Mucosa of descending colon (tissue), 3 donors: ENCODE measurements at regions not wholly inside any gene's neighbourhood (a gene's known extent, or its start where the extent isn't known, plus 50 kb on each side); places are given as distances from the start of the nearest gene placed in this dataset.

Experiments
- ATAC-seq: fragments of 200-7000 bp; cut with Tn5 transposase; one replicate; pipeline ENCODE4 v1.9.1; 2020; ENCODE audit warnings: mild to moderate bottlenecking, moderate library complexity
- DNase-seq, 3 donors: peaks; one replicate each; pipeline ENCODE4 v3.0.0-alpha.2; 2020
- H3K36me3 ChIP-seq: fragments of 200-600 bp; one replicate; pipeline ENCODE4 v1.8.0; 2021; ENCODE audit warnings: low read depth, mild to moderate bottlenecking
- H3K4me1 ChIP-seq: fragments of 200-600 bp; one replicate; pipeline ENCODE4 v1.8.0; 2021; ENCODE audit warnings: low read depth, mild to moderate bottlenecking
- H3K4me3 ChIP-seq: fragments of 200-600 bp; one replicate; pipeline ENCODE4 v1.8.0; 2021; ENCODE audit warnings: mild to moderate bottlenecking
- H3K9me3 ChIP-seq: fragments of 200-600 bp; one replicate; pipeline ENCODE4 v1.8.0; 2021; ENCODE audit warnings: mild to moderate bottlenecking
- CTCF ChIP-seq: fragments of 200-600 bp; IDR thresholded peaks from one replicate; pipeline ENCODE4 v1.8.0; 2022; ENCODE audit warnings: antibody characterized with exemption, mild to moderate bottlenecking
- intact Hi-C, 2 donors: fragments of 100-400 bp; cut with DNase I in 1 of 2; cut with micrococcal nuclease in 1 of 2; formaldehyde crosslinking; loops; one replicate each; pipeline versions ENCODE4 v1.11.0 to v1.11.1; 2022; cut with DNase I, micrococcal nuclease
- donor health status: DM: no; HTN: no; CAD: no; lungs with moderate emphysema.
- donor health status: DM: no; HTN: no; CAD: no.
- donor health status: DM: no; HTN: yes; CAD: no.

GRCh38 chr15:77720655-77721054 is 87.9 kb upstream of the LINGO1 start:
- no peak for DNase-seq
- no peak for TF ChIP-seq CTCF
- Histone ChIP-seq H3K9me3 (no peaks in the 10 kb centered on the region), H3K36me3 (no peaks in the 10 kb centered on the region), H3K4me3 (no peak overlapping the region), H3K4me1 (no peaks in the 10 kb centered on the region)
- ATAC-seq, result no peak
- intact Hi-C loops, result no loop called here

GRCh38 chr15:77720173-77720572 is 87.5 kb upstream of the LINGO1 start:
- no peaks in the 10 kb centered on the region for H3K36me3 ChIP-seq
- ATAC-seq, result no peak
- no peak overlapping the region for H3K4me3 ChIP-seq
- no peaks in the 10 kb centered on the region for H3K4me1 ChIP-seq
- intact Hi-C loops, result no loop called here
- no peak for TF ChIP-seq CTCF
- H3K9me3 ChIP-seq, result no peaks in the 10 kb centered on the region
- peak in 1 of 3 donors; percentile 44 for DNase-seq

GRCh38 chr15:77719450-77719849 is 86.7 kb upstream of the LINGO1 start:
- no peak for DNase-seq

GRCh38 chr15:77717333-77717990 is 84.8 kb upstream of the LINGO1 start:
- Histone ChIP-seq H3K9me3 (no peaks in the 10 kb centered on the region), H3K36me3 (no peaks in the 10 kb centered on the region), H3K4me3 (no peak overlapping the region), H3K4me1 (no peaks in the 10 kb centered on the region)
- TF ChIP-seq CTCF, result no peak
- no peak for DNase-seq
- ATAC-seq, result no peak
- intact Hi-C loops, result no loop called here

More at GRCh38 chr15:77719450-77719849, 86.7 kb upstream of the LINGO1 start:
- TF ChIP-seq CTCF, result no peak
- no peak overlapping the region for H3K4me3 ChIP-seq
- no peaks in the 10 kb centered on the region for H3K4me1 ChIP-seq
- H3K36me3 ChIP-seq, result no peaks in the 10 kb centered on the region
- ATAC-seq, result no peak
- intact Hi-C loops, result no loop called here
- no peaks in the 10 kb centered on the region for H3K9me3 ChIP-seq

GRCh38 chr15:77716632-77717332 is 84.1 kb upstream of the LINGO1 start:
- ATAC-seq (no peak), DNase-seq (no peak)
- Histone ChIP-seq H3K4me1 (no peaks in the 10 kb centered on the region), H3K4me3 (no peak overlapping the region), H3K9me3 (no peaks in the 10 kb centered on the region), H3K36me3 (no peaks in the 10 kb centered on the region)
- no peak for TF ChIP-seq CTCF
- intact Hi-C loops, result no loop called here
